Prostate gland (tissue), 2 donors: ENCODE measurements at regions not wholly inside any gene's neighbourhood (a gene's known extent, or its start where the extent isn't known, plus 50 kb on each side); places are given as distances from the start of the nearest gene placed in this dataset.

Source experiments
- DNase-seq: peaks from one replicate; pipeline ENCODE4 v3.0.0-alpha.2; 2019; ENCODE audit warnings: low spot score
- H3K27ac ChIP-seq, 2 donors: fragments of 200-600 bp; sonication (generic); 2 replicates each; pipeline ENCODE4 v1.5.1; 2017 to 2019
- H3K27me3 ChIP-seq: fragments of 200-600 bp; sonication (generic); replicated peaks from 2 replicates; pipeline ENCODE4 v1.5.1; 2019; ENCODE audit not compliant: insufficient read depth
- H3K36me3 ChIP-seq, 2 donors: fragments of 200-600 bp; sonication (generic); 1 replicate in 1 of 2; 2 replicates in 1 of 2; pipeline versions ENCODE4 v1.5.1 to v1.8.1; 2017 to 2019
- H3K4me1 ChIP-seq: fragments of 200-600 bp; sonication (generic); replicated peaks from 2 replicates; pipeline ENCODE4 v1.5.1; 2019
- H3K4me3 ChIP-seq, 2 donors: fragments of 200-600 bp; sonication (generic); 2 replicates each; pipeline ENCODE4 v1.5.1; 2017 to 2019
- H3K9me3 ChIP-seq: fragments of 200-600 bp; sonication (generic); 2 replicates; pipeline ENCODE4 v1.5.1; 2017
- CTCF ChIP-seq, 4 experiments: fragments of 200-600 bp in 2 of 4; fragments of 450-650 bp in 2 of 4; sonication (generic) in 2 of 4; IDR thresholded peaks; 1 replicate in 3 of 4; 2 replicates in 1 of 4; pipeline ENCODE4 v1.5.1; 2016 to 2019; ENCODE audit warnings: antibody characterized with exemption in 4 of 4, mild to moderate bottlenecking in 2 of 4, moderate library complexity in 2 of 4
- POLR2A ChIP-seq: fragments of 450-650 bp; IDR thresholded peaks from one replicate; pipeline ENCODE4 v1.6.1; 2016; ENCODE audit warnings: antibody characterized with exemption, mild to moderate bottlenecking
- POLR2AphosphoS5 ChIP-seq: sonication (generic); formaldehyde crosslinking; IDR thresholded peaks from one replicate; pipeline ENCODE4 v1.6.1; 2017; ENCODE audit warnings: antibody characterized with exemption
- WGBS: methylation state at CpG from one replicate; pipeline ENCODE4 v1.1.5; 2018; 5-methylcytosine and 5-hydroxymethylcytosine counted together
- intact Hi-C: fragments of 100-400 bp; cut with DNase I; formaldehyde crosslinking; loops from one replicate; pipeline ENCODE4 v1.14.2; 2022

GRCh38 chr3:34198309-34198708 is 399.9 kb downstream of the PDCD6IP start:
- Histone ChIP-seq H3K4me3 (no peak overlapping the region), H3K36me3 (no peaks in the 10 kb centered on the region), H3K4me1 (peaks cover 7% of the 10 kb centered on the region), H3K27me3 (no peaks in the 10 kb centered on the region), H3K27ac (peak overlapping the region in 1 of 2 donors; percentile 34), H3K9me3 (no peaks in the 10 kb centered on the region)
- 66% methylated on average over 1 of the region's 1 CpG for WGBS
- no peak for TF ChIP-seq POLR2AphosphoS5
- TF ChIP-seq CTCF (IDR thresholded peaks at IDR 0.05): no peak
- no peak for TF ChIP-seq POLR2A
- intact Hi-C loops: no loop called here
- DNase-seq: no peak

GRCh38 chr3:34200576-34200975 is 402.1 kb downstream of the PDCD6IP start:
- TF ChIP-seq CTCF (IDR thresholded peaks at IDR 0.05) (no peak), POLR2A (no peak), POLR2AphosphoS5 (no peak)
- Histone ChIP-seq H3K27ac (no peak overlapping the region), H3K4me1 (peaks cover 7% of the 10 kb centered on the region), H3K36me3 (no peaks in the 10 kb centered on the region), H3K9me3 (no peaks in the 10 kb centered on the region), H3K27me3 (no peaks in the 10 kb centered on the region), H3K4me3 (no peak overlapping the region)
- intact Hi-C loops: no loop called here
- no peak for DNase-seq
- 53% methylated on average over 1 of the region's 1 CpG for WGBS

GRCh38 chr3:34202975-34203374 is 404.5 kb downstream of the PDCD6IP start:
- Histone ChIP-seq H3K36me3 (no peaks in the 10 kb centered on the region), H3K4me3 (no peak overlapping the region), H3K27me3 (no peaks in the 10 kb centered on the region), H3K27ac (no peak overlapping the region), H3K9me3 (no peaks in the 10 kb centered on the region), H3K4me1 (peaks cover 5% of the 10 kb centered on the region)
- TF ChIP-seq POLR2A (no peak), POLR2AphosphoS5 (no peak), CTCF (IDR thresholded peaks at IDR 0.05) (no peak)
- WGBS: 94% methylated on average over 3 of the region's 3 CpGs
- no peak for DNase-seq
- intact Hi-C loops: no loop called here

- intact Hi-C loops: no loop called here
Observed at GRCh38 chr3:34203386-34203785, 405.0 kb downstream of the PDCD6IP start.

More at GRCh38 chr3:34203386-34203785, 405.0 kb downstream of the PDCD6IP start:
- Histone ChIP-seq H3K4me3 (no peak overlapping the region), H3K4me1 (peaks cover 2% of the 10 kb centered on the region), H3K9me3 (no peaks in the 10 kb centered on the region), H3K27ac (no peak overlapping the region), H3K27me3 (no peaks in the 10 kb centered on the region), H3K36me3 (no peaks in the 10 kb centered on the region)
- no peak for TF ChIP-seq CTCF (IDR thresholded peaks at IDR 0.05)
- no peak for TF ChIP-seq POLR2AphosphoS5
- TF ChIP-seq POLR2A: no peak
- WGBS: 64% methylated on average over 4 of the region's 4 CpGs
- DNase-seq: no peak
